ENCODE measurements at regions not wholly inside any gene's neighbourhood (a gene's known extent, or its start where the extent isn't known, plus 50 kb on each side); places are given as distances from the start of the nearest gene placed in this dataset.
"Not testable (repeated sequence)": the region's sequence is repeated elsewhere in the genome, so short reads cannot be mapped to it uniquely, and the experiment has no call there.

- no peak for DNase-seq
- H3K27ac Mint-ChIP-seq = no peak overlapping the region
- H3K9me3 Mint-ChIP-seq = peaks cover 3% of the 10 kb centered on the region
- no peak overlapping the region for H3K4me3 Mint-ChIP-seq
- H3K4me1 Mint-ChIP-seq = no peaks in the 10 kb centered on the region
- CTCF ChIA-PET = no interaction called here
- H3K36me3 Mint-ChIP-seq = no peaks in the 10 kb centered on the region
- H3K27me3 Mint-ChIP-seq = no peaks in the 10 kb centered on the region
Observed at GRCh38 chr2:122340246-122340645, 584.8 kb downstream of the TSN start.

- CTCF ChIA-PET = no interaction called here
- H3K27me3 Mint-ChIP-seq = no peaks in the 10 kb centered on the region
- H3K27ac Mint-ChIP-seq = no peak overlapping the region
- H3K4me3 Mint-ChIP-seq = no peak overlapping the region
- H3K9me3 Mint-ChIP-seq = peaks cover 3% of the 10 kb centered on the region
- DNase-seq = no peak
- no peaks in the 10 kb centered on the region for H3K4me1 Mint-ChIP-seq
- H3K36me3 Mint-ChIP-seq = no peaks in the 10 kb centered on the region
Observed at GRCh38 chr2:122341007-122341406, 585.6 kb downstream of the TSN start.

DNA sequence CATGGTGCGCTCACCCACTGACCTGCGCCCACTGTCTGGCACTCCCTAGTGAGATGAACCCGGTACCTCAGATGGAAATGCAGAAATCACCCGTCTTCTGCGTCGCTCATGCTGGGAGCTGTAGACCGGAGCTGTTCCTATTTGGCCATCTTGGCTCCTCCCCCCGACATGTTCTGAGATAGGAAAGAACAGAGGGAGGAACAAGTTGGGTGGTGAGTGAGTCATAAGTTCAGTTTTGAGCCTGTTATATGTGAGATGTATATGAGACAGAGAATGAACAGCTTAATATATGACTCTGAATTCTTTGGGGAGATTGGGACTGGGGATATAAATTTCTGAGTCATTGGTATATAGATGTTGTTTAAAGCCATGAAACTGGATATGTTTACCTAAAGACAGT, 596.7 kb downstream of the TSN start:
- CTCF ChIA-PET, H3K4me1 Mint-ChIP-seq, H3K36me3 Mint-ChIP-seq, DNase-seq, H3K4me3 Mint-ChIP-seq, H3K9me3 Mint-ChIP-seq, H3K27me3 Mint-ChIP-seq, H3K27ac Mint-ChIP-seq: not testable (repeated sequence)

- Mint-ChIP-seq H3K27me3 (no peaks in the 10 kb centered on the region), H3K27ac (no peak overlapping the region), H3K4me3 (no peak overlapping the region), H3K4me1 (no peaks in the 10 kb centered on the region), H3K9me3 (peaks cover 1% of the 10 kb centered on the region), H3K36me3 (no peaks in the 10 kb centered on the region)
- DNase-seq = no peak
- CTCF ChIA-PET = no interaction called here
Observed at GRCh38 chr2:122357998-122358397, 602.5 kb downstream of the TSN start.

DNA sequence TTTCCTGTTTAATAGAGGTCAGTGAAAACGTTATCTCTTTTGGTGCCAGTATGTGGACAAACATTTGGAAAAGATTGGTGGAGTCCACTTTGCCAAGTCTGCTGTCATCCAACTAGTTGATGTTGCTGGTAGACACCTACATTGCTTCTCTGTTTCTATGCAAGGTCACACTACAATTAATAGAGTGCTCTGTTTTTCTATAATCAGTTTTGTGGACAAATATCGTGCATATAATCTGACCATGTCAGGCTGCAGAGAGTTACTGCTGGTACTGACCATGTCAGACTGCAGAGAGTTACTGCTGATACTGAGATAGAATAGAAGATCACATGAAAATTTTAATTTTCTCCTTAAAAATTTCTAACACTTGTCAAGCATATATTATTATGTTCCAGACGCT, 603.3 kb downstream of the TSN start:
- Mint-ChIP-seq H3K9me3 (peaks cover 1% of the 10 kb centered on the region), H3K27ac (no peak overlapping the region), H3K4me1 (no peaks in the 10 kb centered on the region), H3K36me3 (no peaks in the 10 kb centered on the region), H3K4me3 (no peak overlapping the region), H3K27me3 (no peaks in the 10 kb centered on the region)
- CTCF ChIA-PET = no interaction called here
- no peak for DNase-seq

DNA sequence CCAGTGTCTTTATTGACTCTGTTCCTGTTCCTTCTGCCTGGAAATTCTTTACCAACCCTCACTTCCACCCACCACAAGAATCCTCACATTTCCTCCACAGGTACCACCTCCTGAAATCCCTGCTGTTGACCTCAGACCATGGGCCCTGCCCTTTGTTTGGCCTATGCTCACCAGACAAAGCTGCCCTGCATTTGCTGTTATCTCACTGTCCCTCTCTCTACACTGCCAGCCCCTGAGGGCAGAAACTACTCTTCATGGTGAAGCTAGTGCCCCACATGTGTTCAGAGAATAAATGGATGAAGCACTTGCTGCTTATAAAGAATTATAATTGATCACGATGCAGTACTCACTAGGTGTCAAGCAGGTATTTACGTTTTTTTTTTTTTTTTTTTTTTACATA, 608.4 kb downstream of the TSN start:
- H3K4me1 Mint-ChIP-seq = no peaks in the 10 kb centered on the region
- H3K4me3 Mint-ChIP-seq = no peak overlapping the region
- no peak for DNase-seq
- CTCF ChIA-PET = no interaction called here
- no peaks in the 10 kb centered on the region for H3K27me3 Mint-ChIP-seq
- H3K36me3 Mint-ChIP-seq = no peaks in the 10 kb centered on the region
- H3K9me3 Mint-ChIP-seq = no peaks in the 10 kb centered on the region
- no peak overlapping the region for H3K27ac Mint-ChIP-seq

DNA sequence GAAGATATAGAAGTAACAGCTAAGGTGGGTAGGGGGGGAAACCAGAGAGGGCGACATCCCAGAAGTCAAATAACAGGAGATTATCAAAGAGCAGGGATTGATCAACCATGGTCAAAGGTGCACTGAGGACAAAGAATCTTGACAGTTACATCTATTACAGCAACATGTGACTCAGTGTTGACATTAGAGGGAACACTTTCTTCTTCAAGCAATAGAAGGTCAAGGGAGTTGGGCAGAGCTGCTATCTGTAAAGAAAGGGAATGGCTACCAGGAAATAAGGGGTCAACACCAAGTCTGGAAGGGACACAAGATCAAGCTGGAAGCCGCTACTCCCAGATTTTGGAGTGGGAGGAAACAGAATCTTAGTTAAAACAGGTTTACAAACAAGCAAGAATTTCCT, 611.0 kb downstream of the TSN start:
- Mint-ChIP-seq H3K9me3 (no peaks in the 10 kb centered on the region), H3K4me3 (no peak overlapping the region), H3K27ac (no peak overlapping the region), H3K4me1 (no peaks in the 10 kb centered on the region), H3K36me3 (no peaks in the 10 kb centered on the region), H3K27me3 (no peaks in the 10 kb centered on the region)
- DNase-seq = no peak
- CTCF ChIA-PET = no interaction called here

- Mint-ChIP-seq H3K27me3 (no peaks in the 10 kb centered on the region), H3K27ac (no peak overlapping the region), H3K9me3 (no peaks in the 10 kb centered on the region), H3K4me3 (no peak overlapping the region), H3K4me1 (no peaks in the 10 kb centered on the region), H3K36me3 (no peaks in the 10 kb centered on the region)
- no peak for DNase-seq
- CTCF ChIA-PET = no interaction called here
Observed at GRCh38 chr2:122366969-122367645, 611.7 kb downstream of the TSN start.

DNA sequence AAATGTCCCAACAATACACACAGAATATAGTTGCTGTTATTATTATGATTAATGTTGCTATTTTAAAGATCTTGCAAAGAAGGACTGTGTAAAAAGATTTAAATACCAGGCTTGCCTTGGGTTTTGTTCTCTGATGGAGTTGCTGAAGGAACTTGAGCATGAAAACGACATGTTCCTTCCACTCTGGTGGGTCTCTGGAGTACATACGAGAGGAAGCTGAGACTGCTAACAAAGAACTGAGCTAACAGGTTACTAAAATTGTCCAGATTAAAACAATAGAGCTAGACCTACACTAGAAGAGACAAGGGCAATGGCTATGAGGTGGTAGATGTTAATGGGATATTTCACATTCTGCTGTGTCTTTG, 612.2 kb downstream of the TSN start:
- H3K9me3 Mint-ChIP-seq = peaks cover 3% of the 10 kb centered on the region
- no peak overlapping the region for H3K27ac Mint-ChIP-seq
- H3K27me3 Mint-ChIP-seq = no peaks in the 10 kb centered on the region
- no peak for DNase-seq
- CTCF ChIA-PET = interaction anchor here (0.6 kb wide), 1 partner anchor 346 kb away, joined by 3 read pairs; no protein-coding TSS in a partner anchor
- no peaks in the 10 kb centered on the region for H3K36me3 Mint-ChIP-seq
- H3K4me3 Mint-ChIP-seq = no peak overlapping the region
- no peaks in the 10 kb centered on the region for H3K4me1 Mint-ChIP-seq

- H3K36me3 Mint-ChIP-seq = no peaks in the 10 kb centered on the region
- DNase-seq = no peak
- H3K9me3 Mint-ChIP-seq = peaks cover 3% of the 10 kb centered on the region
- H3K27ac Mint-ChIP-seq = no peak overlapping the region
- no peaks in the 10 kb centered on the region for H3K27me3 Mint-ChIP-seq
- H3K4me1 Mint-ChIP-seq = no peaks in the 10 kb centered on the region
- no peak overlapping the region for H3K4me3 Mint-ChIP-seq
- CTCF ChIA-PET = no interaction called here
Observed at GRCh38 chr2:122368576-122369243, 613.3 kb downstream of the TSN start.

GRCh38 chr2:122378521-122378920, 623.1 kb downstream of the TSN start:
- H3K4me3 Mint-ChIP-seq = no peak overlapping the region
- H3K27me3 Mint-ChIP-seq = no peaks in the 10 kb centered on the region
- CTCF ChIA-PET = no interaction called here
- no peak for DNase-seq
- H3K36me3 Mint-ChIP-seq = no peaks in the 10 kb centered on the region
- H3K9me3 Mint-ChIP-seq = no peaks in the 10 kb centered on the region
- no peaks in the 10 kb centered on the region for H3K4me1 Mint-ChIP-seq
- H3K27ac Mint-ChIP-seq = no peak overlapping the region

DNA sequence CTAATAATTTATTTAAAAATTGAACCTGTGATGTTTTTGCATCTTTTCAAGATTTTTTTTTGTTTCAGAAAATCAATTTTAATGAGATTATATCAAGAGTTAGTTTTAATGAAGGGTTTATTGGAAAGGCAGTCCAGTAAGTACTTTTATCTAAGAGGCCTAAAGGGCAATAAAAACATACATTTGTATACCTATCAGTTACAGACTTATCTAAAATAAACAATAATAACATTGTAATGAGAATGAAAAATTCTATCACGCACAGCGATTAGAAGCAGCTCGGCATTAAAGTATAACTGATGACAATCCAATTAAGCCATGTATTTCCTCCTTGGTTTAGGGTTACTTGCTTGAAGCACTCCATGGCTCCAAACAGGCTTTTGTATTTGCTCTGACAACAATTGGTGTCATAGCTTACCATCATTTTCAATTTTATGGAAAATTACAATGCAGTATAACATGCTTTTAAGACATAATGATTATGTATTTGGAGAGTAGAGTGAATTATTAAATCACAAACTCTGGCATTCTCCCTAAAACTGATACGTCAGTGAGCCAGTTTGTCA, 629.4 kb downstream of the TSN start:
- Mint-ChIP-seq H3K27ac (no peak overlapping the region), H3K36me3 (no peaks in the 10 kb centered on the region), H3K4me1 (no peaks in the 10 kb centered on the region), H3K4me3 (no peak overlapping the region), H3K27me3 (no peaks in the 10 kb centered on the region), H3K9me3 (peaks cover 12% of the 10 kb centered on the region)
- DNase-seq = no peak
- CTCF ChIA-PET = no interaction called here

DNA sequence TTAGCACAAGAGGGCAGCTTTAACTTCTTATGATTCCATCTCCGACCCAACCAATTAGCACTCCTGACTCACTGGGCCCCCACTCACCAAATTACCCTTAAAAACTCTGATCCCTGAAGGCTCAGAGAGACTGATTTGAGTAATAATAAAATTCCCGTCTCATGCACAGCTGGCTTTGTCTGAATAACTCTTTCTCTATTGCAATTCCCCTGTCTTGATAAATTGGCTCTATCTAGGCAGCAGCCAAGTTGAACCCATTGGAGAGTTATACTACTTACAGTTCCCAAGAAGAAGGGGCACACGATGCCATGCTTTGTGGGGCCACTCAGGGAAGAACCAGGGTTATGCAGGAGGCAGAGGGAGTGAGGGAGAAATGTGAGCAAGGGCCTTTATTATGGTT, 632.8 kb downstream of the TSN start:
- no peak overlapping the region for H3K27ac Mint-ChIP-seq
- DNase-seq = no peak
- no peaks in the 10 kb centered on the region for H3K27me3 Mint-ChIP-seq
- no peaks in the 10 kb centered on the region for H3K36me3 Mint-ChIP-seq
- H3K9me3 Mint-ChIP-seq = peaks cover 14% of the 10 kb centered on the region
- CTCF ChIA-PET = no interaction called here
- no peak overlapping the region for H3K4me3 Mint-ChIP-seq
- no peaks in the 10 kb centered on the region for H3K4me1 Mint-ChIP-seq

GRCh38 chr2:122389694-122390093, 634.2 kb downstream of the TSN start:
- Mint-ChIP-seq H3K4me1 (no peaks in the 10 kb centered on the region), H3K36me3 (no peaks in the 10 kb centered on the region), H3K4me3 (no peak overlapping the region), H3K27ac (no peak overlapping the region), H3K27me3 (no peaks in the 10 kb centered on the region), H3K9me3 (peaks cover 14% of the 10 kb centered on the region)
- CTCF ChIA-PET = no interaction called here
- no peak for DNase-seq

DNA sequence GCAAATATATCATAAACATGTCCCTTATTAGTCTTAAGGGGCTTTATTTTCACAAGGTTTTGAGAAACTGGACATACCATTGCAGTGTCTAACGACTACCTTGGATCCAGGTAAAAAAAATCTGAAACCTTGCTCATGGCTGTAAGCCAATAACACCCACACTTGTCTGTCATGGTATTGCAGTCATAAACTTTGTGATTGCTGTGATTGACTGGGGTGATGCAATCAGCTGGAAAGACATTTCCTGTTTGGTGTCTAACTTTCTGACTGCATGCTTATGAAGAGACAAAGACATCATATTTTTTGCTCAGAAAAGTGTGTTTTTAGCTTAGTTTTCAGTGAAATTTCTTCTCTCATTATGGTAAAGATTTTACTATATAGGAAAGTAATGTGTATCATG, 635.0 kb downstream of the TSN start:
- Mint-ChIP-seq H3K27ac (no peak overlapping the region), H3K36me3 (no peaks in the 10 kb centered on the region), H3K9me3 (peaks cover 14% of the 10 kb centered on the region), H3K4me1 (no peaks in the 10 kb centered on the region), H3K4me3 (no peak overlapping the region), H3K27me3 (no peaks in the 10 kb centered on the region)
- DNase-seq = no peak
- CTCF ChIA-PET = no interaction called here

Data from activated naive CD4-positive, alpha-beta T cell treated with anti-CD3 and anti-CD28 coated beads, Interleukin-2, amount 10 ng/mL, durations not matched to agents 7 days and 5 days (primary cell).